ENCODE measurements at regions not wholly inside any gene's neighbourhood (a gene's known extent, or its start where the extent isn't known, plus 50 kb on each side); places are given as distances from the start of the nearest gene placed in this dataset.

DNA sequence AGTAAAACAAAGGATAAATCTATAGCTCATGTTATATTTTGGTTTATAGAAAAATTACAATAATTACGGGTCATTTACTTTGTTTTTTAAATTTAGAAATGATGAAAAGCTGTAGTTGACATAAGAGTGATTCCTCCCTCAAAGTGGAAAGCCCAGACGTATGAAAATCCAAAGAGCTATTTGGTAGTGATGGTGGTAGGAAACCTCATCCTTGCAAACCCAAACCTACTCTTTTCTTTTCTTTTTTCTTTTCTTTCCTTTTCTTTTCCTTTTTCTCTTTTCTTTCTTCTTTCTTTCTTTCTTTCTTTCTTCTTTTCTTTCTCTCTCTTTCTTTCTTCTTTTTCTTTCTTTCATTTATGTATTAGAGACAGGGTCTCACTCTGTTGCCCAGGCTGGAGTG lies 190.3 kb upstream of the RASSF8 start:
- no peaks in the 10 kb centered on the region for H3K36me3 Mint-ChIP-seq
- H3K4me3 Mint-ChIP-seq, result no peak overlapping the region
- no peak overlapping the region for H3K27ac Mint-ChIP-seq
- TF ChIP-seq, protein P1, sequence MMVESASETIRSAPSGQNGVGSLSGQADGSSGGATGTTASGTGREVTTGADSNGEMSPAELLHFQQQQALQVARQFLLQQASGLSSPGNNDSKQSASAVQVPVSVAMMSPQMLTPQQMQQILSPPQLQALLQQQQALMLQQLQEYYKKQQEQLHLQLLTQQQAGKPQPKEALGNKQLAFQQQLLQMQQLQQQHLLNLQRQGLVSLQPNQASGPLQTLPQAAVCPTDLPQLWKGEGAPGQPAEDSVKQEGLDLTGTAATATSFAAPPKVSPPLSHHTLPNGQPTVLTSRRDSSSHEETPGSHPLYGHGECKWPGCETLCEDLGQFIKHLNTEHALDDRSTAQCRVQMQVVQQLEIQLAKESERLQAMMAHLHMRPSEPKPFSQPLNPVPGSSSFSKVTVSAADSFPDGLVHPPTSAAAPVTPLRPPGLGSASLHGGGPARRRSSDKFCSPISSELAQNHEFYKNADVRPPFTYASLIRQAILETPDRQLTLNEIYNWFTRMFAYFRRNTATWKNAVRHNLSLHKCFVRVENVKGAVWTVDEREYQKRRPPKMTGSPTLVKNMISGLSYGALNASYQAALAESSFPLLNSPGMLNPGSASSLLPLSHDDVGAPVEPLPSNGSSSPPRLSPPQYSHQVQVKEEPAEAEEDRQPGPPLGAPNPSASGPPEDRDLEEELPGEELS (CRISPR knock-in tag; IDR thresholded peaks at IDR 0.05), result no peak
- TF ChIP-seq GRHL2 (CRISPR knock-in tag; IDR thresholded peaks at IDR 0.05; ENCODE audit: insufficient replicate concordance, severe bottlenecking), result no peak
- TF ChIP-seq, protein P2, sequence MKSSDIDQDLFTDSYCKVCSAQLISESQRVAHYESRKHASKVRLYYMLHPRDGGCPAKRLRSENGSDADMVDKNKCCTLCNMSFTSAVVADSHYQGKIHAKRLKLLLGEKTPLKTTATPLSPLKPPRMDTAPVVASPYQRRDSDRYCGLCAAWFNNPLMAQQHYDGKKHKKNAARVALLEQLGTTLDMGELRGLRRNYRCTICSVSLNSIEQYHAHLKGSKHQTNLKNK (CRISPR knock-in tag; IDR thresholded peaks at IDR 0.05), result no peak
- no peak for TF ChIP-seq FOXP1 (CRISPR knock-in tag; IDR thresholded peaks at IDR 0.05; ENCODE audit: borderline replicate concordance)
- no peak for TF ChIP-seq ZSCAN18 (CRISPR knock-in tag; IDR thresholded peaks at IDR 0.05)
- TF ChIP-seq IRF1 (CRISPR knock-in tag; IDR thresholded peaks at IDR 0.05), result no peak
- CTCF ChIA-PET, result no interaction called here
- peaks cover 5% of the 10 kb centered on the region for H3K4me1 Mint-ChIP-seq
- H3K27me3 Mint-ChIP-seq (ENCODE audit: low read depth), result no peaks in the 10 kb centered on the region
- ATAC-seq (no peak), DNase-seq (ENCODE audit: low spot score) (no peak)
- POLR2A ChIA-PET, result interaction anchor here (0.6 kb wide), 1 partner anchor 188 kb away, joined by 4 read pairs; no protein-coding TSS in a partner anchor
- peaks cover 5% of the 10 kb centered on the region; the same call in 1 of the 2 replicates for H3K9me3 Mint-ChIP-seq

GRCh38 chr12:25769082-25769945 lies 189.2 kb upstream of the RASSF8 start:
- TF ChIP-seq, protein P3, sequence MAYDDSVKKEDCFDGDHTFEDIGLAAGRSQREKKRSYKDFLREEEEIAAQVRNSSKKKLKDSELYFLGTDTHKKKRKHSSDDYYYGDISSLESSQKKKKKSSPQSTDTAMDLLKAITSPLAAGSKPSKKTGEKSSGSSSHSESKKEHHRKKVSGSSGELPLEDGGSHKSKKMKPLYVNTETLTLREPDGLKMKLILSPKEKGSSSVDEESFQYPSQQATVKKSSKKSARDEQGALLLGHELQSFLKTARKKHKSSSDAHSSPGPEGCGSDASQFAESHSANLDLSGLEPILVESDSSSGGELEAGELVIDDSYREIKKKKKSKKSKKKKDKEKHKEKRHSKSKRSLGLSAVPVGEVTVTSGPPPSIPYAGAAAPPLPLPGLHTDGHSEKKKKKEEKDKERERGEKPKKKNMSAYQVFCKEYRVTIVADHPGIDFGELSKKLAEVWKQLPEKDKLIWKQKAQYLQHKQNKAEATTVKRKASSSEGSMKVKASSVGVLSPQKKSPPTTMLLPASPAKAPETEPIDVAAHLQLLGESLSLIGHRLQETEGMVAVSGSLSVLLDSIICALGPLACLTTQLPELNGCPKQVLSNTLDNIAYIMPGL (CRISPR knock-in tag; IDR thresholded peaks at IDR 0.05), result no peak
- TF ChIP-seq ATF1 (CRISPR knock-in tag; IDR thresholded peaks at IDR 0.05) (no peak), ELF4 (CRISPR knock-in tag; IDR thresholded peaks at IDR 0.05; ENCODE audit: low read depth) (no peak), FOXP1 (CRISPR knock-in tag; IDR thresholded peaks at IDR 0.05; ENCODE audit: borderline replicate concordance) (no peak), PRRX2 (CRISPR knock-in tag; IDR thresholded peaks at IDR 0.05) (no peak), KAT7 (CRISPR knock-in tag; IDR thresholded peaks at IDR 0.05; ENCODE audit: borderline replicate concordance) (no peak), USF2 (CRISPR knock-in tag; IDR thresholded peaks at IDR 0.05) (no peak), RORB (CRISPR knock-in tag; IDR thresholded peaks at IDR 0.05) (no peak), MYBL2 (CRISPR knock-in tag; IDR thresholded peaks at IDR 0.05) (no peak), NFATC4 (CRISPR knock-in tag; IDR thresholded peaks at IDR 0.05) (no peak), MXD4 (CRISPR knock-in tag; IDR thresholded peaks at IDR 0.05; ENCODE audit: borderline replicate concordance) (no peak), ZNF121 (CRISPR knock-in tag; IDR thresholded peaks at IDR 0.05) (no peak), ZNF138 (CRISPR knock-in tag; conservative IDR thresholded peaks at IDR 0.05) (no peak), NR3C1 (CRISPR knock-in tag; conservative IDR thresholded peaks at IDR 0.05; ENCODE audit: low read depth) (no peak), ZNF219 (CRISPR knock-in tag; IDR thresholded peaks at IDR 0.05; ENCODE audit: borderline replicate concordance) (no peak), GABPB1 (CRISPR knock-in tag; IDR thresholded peaks at IDR 0.05) (no peak)
- TF ChIP-seq, protein P4, sequence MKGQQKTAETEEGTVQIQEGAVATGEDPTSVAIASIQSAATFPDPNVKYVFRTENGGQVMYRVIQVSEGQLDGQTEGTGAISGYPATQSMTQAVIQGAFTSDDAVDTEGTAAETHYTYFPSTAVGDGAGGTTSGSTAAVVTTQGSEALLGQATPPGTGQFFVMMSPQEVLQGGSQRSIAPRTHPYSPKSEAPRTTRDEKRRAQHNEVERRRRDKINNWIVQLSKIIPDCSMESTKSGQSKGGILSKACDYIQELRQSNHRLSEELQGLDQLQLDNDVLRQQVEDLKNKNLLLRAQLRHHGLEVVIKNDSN (CRISPR knock-in tag; IDR thresholded peaks at IDR 0.05), result no peak
- Mint-ChIP-seq H3K9me3 (no peaks in the 10 kb centered on the region), H3K27me3 (ENCODE audit: low read depth) (no peaks in the 10 kb centered on the region), H3K36me3 (no peaks in the 10 kb centered on the region), H3K4me3 (no peak overlapping the region), H3K27ac (no peak overlapping the region), H3K4me1 (peaks cover 5% of the 10 kb centered on the region)
- CTCF ChIA-PET, result no interaction called here
- POLR2A ChIA-PET, result no interaction called here
- ATAC-seq (no peak), DNase-seq (ENCODE audit: low spot score) (no peak)
